NT2/D1 (cell line): ENCODE measurements at regions not wholly inside any gene's neighbourhood (a gene's known extent, or its start where the extent isn't known, plus 50 kb on each side); places are given as distances from the start of the nearest gene placed in this dataset.

ENCODE experiments used
- SUZ12 ChIP-seq: IDR thresholded peaks from 2 replicates; pipeline ENCODE4 v1.6.1; 2011; ENCODE audit not compliant: insufficient read length, insufficient read depth; ENCODE audit errors: extremely low read depth
- YY1 ChIP-seq: IDR thresholded peaks from 2 replicates; pipeline ENCODE4 v1.6.1; 2011; ENCODE audit not compliant: insufficient read length, insufficient read depth
- ZNF274 ChIP-seq: IDR thresholded peaks from 2 replicates; pipeline ENCODE4 v1.6.1; 2011; ENCODE audit warnings: mild to moderate bottlenecking, low read depth, low read length

GRCh38 chr15:98286200-98286599 is 325.7 kb downstream of the ARRDC4 start:
- TF ChIP-seq ZNF274 (no peak), YY1 (no peak), SUZ12 (no peak)
